ENCODE measurements at regions not wholly inside any gene's neighbourhood (a gene's known extent, or its start where the extent isn't known, plus 50 kb on each side); places are given as distances from the start of the nearest gene placed in this dataset.

- H3K27ac ChIP-seq = no peak overlapping the region
- no peak for TF ChIP-seq CTCF (conservative IDR thresholded peaks at IDR 0.05; ENCODE audit: low read depth)
- POLR2A ChIA-PET (ENCODE audit: low non-redundant PET) = no interaction called here
- no peak for DNase-seq (ENCODE audit: low spot score)
- CTCF ChIA-PET = no interaction called here
These were observed 168.4 kb upstream of the CELF2 start for GRCh38 chr10:10849306-10849705.

GRCh38 chr10:10850214-10850613, 167.5 kb upstream of the CELF2 start:
- TF ChIP-seq CTCF (conservative IDR thresholded peaks at IDR 0.05; ENCODE audit: low read depth) = no peak
- CTCF ChIA-PET = no interaction called here
- POLR2A ChIA-PET (ENCODE audit: low non-redundant PET) = no interaction called here
- H3K27ac ChIP-seq = no peak overlapping the region
- DNase-seq (ENCODE audit: low spot score) = no peak

GRCh38 chr10:10852464-10852863, 165.2 kb upstream of the CELF2 start:
- no peak for TF ChIP-seq CTCF (conservative IDR thresholded peaks at IDR 0.05; ENCODE audit: low read depth)
- H3K27ac ChIP-seq = no peak overlapping the region
- DNase-seq (ENCODE audit: low spot score) = no peak
- ChIA-PET CTCF (no interaction called here), POLR2A (ENCODE audit: low non-redundant PET) (no interaction called here)

GRCh38 chr10:10853954-10854353, 163.7 kb upstream of the CELF2 start:
- TF ChIP-seq CTCF (conservative IDR thresholded peaks at IDR 0.05; ENCODE audit: low read depth) = no peak
- no peak for DNase-seq (ENCODE audit: low spot score)
- no peak overlapping the region for H3K27ac ChIP-seq
- ChIA-PET POLR2A (ENCODE audit: low non-redundant PET) (no interaction called here), CTCF (no interaction called here)

- no peak for DNase-seq (ENCODE audit: low spot score)
- ChIA-PET CTCF (no interaction called here), POLR2A (ENCODE audit: low non-redundant PET) (interaction anchor here (0.6 kb wide), 1 partner anchor 229 kb away, joined by 3 read pairs; no protein-coding TSS in a partner anchor)
- TF ChIP-seq CTCF (conservative IDR thresholded peaks at IDR 0.05; ENCODE audit: low read depth) = no peak
- H3K27ac ChIP-seq = no peak overlapping the region
These were observed 162.9 kb upstream of the CELF2 start for GRCh38 chr10:10854725-10855124.

- ChIA-PET POLR2A (ENCODE audit: low non-redundant PET) (interaction anchor here (0.6 kb wide), 1 partner anchor 229 kb away, joined by 3 read pairs; no protein-coding TSS in a partner anchor), CTCF (no interaction called here)
- TF ChIP-seq CTCF (conservative IDR thresholded peaks at IDR 0.05; ENCODE audit: low read depth) = no peak
These were observed 162.5 kb upstream of the CELF2 start for GRCh38 chr10:10855151-10855581.

More at GRCh38 chr10:10855151-10855581, 162.5 kb upstream of the CELF2 start:
- no peak overlapping the region for H3K27ac ChIP-seq
- no peak for DNase-seq (ENCODE audit: low spot score)

Data from RWPE1 (cell line).